ENCODE measurements at regions not wholly inside any gene's neighbourhood (a gene's known extent, or its start where the extent isn't known, plus 50 kb on each side); places are given as distances from the start of the nearest gene placed in this dataset.

GRCh38 chr10:4094751-4095150 lies 309.7 kb upstream of the KLF6 start:
- no peak for DNase-seq

GRCh38 chr10:4093438-4093837 lies 308.4 kb upstream of the KLF6 start:
- no peak for DNase-seq

- no peak for DNase-seq
These were observed 303.5 kb upstream of the KLF6 start for GRCh38 chr10:4088354-4089066.

- DNase-seq = no peak
These were observed 301.3 kb upstream of the KLF6 start for GRCh38 chr10:4086131-4086898.

GRCh38 chr10:4083509-4084003 lies 298.5 kb upstream of the KLF6 start:
- no peak for DNase-seq

- DNase-seq = no peak
These were observed 297.9 kb upstream of the KLF6 start for GRCh38 chr10:4082861-4083260.

GRCh38 chr10:4081685-4082111 lies 296.7 kb upstream of the KLF6 start:
- no peak for DNase-seq

GRCh38 chr10:4080225-4080805 lies 295.3 kb upstream of the KLF6 start:
- peak in 1 of 5 donors; percentile 30 for DNase-seq

GRCh38 chr10:4079803-4080202 lies 294.8 kb upstream of the KLF6 start:
- no peak for DNase-seq

- no peak for DNase-seq
These were observed 292.8 kb upstream of the KLF6 start for GRCh38 chr10:4077804-4078203.

- DNase-seq = no peak
These were observed 292.0 kb upstream of the KLF6 start for GRCh38 chr10:4076983-4077382.

GRCh38 chr10:4075443-4075842 lies 290.4 kb upstream of the KLF6 start:
- DNase-seq = no peak

- peak in 1 of 5 donors; percentile 33 for DNase-seq
These were observed 289.8 kb upstream of the KLF6 start for GRCh38 chr10:4074545-4075407.

- no peak for DNase-seq
These were observed 288.9 kb upstream of the KLF6 start for GRCh38 chr10:4073912-4074311.

- no peak for DNase-seq
These were observed 286.1 kb upstream of the KLF6 start for GRCh38 chr10:4070921-4071660.

GRCh38 chr10:4070184-4070583 lies 285.2 kb upstream of the KLF6 start:
- no peak for DNase-seq

- DNase-seq = no peak
These were observed 284.5 kb upstream of the KLF6 start for GRCh38 chr10:4069491-4069890.

GRCh38 chr10:4068629-4069028 lies 283.6 kb upstream of the KLF6 start:
- no peak for DNase-seq

GRCh38 chr10:4067931-4068561 lies 283.0 kb upstream of the KLF6 start:
- DNase-seq = no peak

GRCh38 chr10:4067531-4067930 lies 282.5 kb upstream of the KLF6 start:
- DNase-seq = no peak

- peak in 1 of 5 donors; percentile 10 for DNase-seq
These were observed 281.8 kb upstream of the KLF6 start for GRCh38 chr10:4066581-4067390.
